ENCODE measurements at regions not wholly inside any gene's neighbourhood (a gene's known extent, or its start where the extent isn't known, plus 50 kb on each side); places are given as distances from the start of the nearest gene placed in this dataset.
"Not testable (repeated sequence)": the region's sequence is repeated elsewhere in the genome, so short reads cannot be mapped to it uniquely, and the experiment has no call there.

- no peak for DNase-seq
- ATAC-seq, result no peak
- Histone ChIP-seq H3K27me3 (no peaks in the 10 kb centered on the region), H3K36me3 (no peaks in the 10 kb centered on the region), H3K9me3 (no peaks in the 10 kb centered on the region), H3K4me1 (no peaks in the 10 kb centered on the region), H3K4me3 (no peak overlapping the region), H3K27ac (no peak overlapping the region)
- WGBS (ENCODE audit: insufficient coverage, low coverage, low lambda C conversion rate, missing lambda C conversion rate), result 29% methylated on average over 4 of the region's 4 CpGs
- intact Hi-C loops (cut with DNase I), result no loop called here
- TF ChIP-seq, protein P1, sequence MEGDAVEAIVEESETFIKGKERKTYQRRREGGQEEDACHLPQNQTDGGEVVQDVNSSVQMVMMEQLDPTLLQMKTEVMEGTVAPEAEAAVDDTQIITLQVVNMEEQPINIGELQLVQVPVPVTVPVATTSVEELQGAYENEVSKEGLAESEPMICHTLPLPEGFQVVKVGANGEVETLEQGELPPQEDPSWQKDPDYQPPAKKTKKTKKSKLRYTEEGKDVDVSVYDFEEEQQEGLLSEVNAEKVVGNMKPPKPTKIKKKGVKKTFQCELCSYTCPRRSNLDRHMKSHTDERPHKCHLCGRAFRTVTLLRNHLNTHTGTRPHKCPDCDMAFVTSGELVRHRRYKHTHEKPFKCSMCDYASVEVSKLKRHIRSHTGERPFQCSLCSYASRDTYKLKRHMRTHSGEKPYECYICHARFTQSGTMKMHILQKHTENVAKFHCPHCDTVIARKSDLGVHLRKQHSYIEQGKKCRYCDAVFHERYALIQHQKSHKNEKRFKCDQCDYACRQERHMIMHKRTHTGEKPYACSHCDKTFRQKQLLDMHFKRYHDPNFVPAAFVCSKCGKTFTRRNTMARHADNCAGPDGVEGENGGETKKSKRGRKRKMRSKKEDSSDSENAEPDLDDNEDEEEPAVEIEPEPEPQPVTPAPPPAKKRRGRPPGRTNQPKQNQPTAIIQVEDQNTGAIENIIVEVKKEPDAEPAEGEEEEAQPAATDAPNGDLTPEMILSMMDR (IDR thresholded peaks at IDR 0.05), result no peak
- no peak for TF ChIP-seq POLR2A (IDR thresholded peaks at IDR 0.05)
Observed at GRCh38 chr2:2452961-2453360, 121.9 kb upstream of the MYT1L start.

GRCh38 chr2:2451275-2451674 is 120.2 kb upstream of the MYT1L start:
- H3K36me3 ChIP-seq; ATAC-seq; intact Hi-C loops (cut with DNase I); H3K4me3 ChIP-seq; H3K9me3 ChIP-seq; H3K4me1 ChIP-seq; H3K27me3 ChIP-seq; H3K27ac ChIP-seq; DNase-seq: not testable (repeated sequence)
- 50% methylated on average over 2 of the region's 4 CpGs for WGBS (ENCODE audit: insufficient coverage, low coverage, low lambda C conversion rate, missing lambda C conversion rate)

DNA sequence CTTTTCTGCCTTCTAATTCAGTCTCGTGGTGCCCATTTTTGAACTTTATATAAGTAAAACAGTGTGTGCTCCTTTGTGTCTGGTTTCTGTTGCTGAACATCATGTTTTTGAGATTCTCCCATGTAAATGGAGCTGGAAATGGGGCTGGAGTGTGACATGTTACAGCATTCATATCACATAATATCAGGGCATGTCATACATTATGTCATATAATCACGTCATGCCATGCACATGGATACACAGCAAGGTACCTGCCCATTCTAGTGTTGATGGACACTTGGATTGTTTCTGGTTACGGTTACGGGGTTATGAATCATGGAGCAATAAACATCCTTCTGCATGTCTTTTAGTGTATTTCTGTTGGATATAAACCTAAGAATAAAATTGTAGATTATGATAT is 117.1 kb upstream of the MYT1L start:
- DNase-seq (no peak), ATAC-seq (no peak)
- WGBS (ENCODE audit: insufficient coverage, low coverage, low lambda C conversion rate, missing lambda C conversion rate), result 62% methylated on average over 4 of the region's 4 CpGs
- no peaks in the 10 kb centered on the region for H3K36me3 ChIP-seq
- intact Hi-C loops (cut with DNase I), result no loop called here
- H3K4me3 ChIP-seq, result no peak overlapping the region
- no peak overlapping the region for H3K27ac ChIP-seq
- H3K9me3 ChIP-seq, result no peaks in the 10 kb centered on the region
- H3K27me3 ChIP-seq, result no peaks in the 10 kb centered on the region
- no peak for TF ChIP-seq POLR2A (IDR thresholded peaks at IDR 0.05)
- TF ChIP-seq, protein P1 (IDR thresholded peaks at IDR 0.05), result no peak
- no peaks in the 10 kb centered on the region for H3K4me1 ChIP-seq

DNA sequence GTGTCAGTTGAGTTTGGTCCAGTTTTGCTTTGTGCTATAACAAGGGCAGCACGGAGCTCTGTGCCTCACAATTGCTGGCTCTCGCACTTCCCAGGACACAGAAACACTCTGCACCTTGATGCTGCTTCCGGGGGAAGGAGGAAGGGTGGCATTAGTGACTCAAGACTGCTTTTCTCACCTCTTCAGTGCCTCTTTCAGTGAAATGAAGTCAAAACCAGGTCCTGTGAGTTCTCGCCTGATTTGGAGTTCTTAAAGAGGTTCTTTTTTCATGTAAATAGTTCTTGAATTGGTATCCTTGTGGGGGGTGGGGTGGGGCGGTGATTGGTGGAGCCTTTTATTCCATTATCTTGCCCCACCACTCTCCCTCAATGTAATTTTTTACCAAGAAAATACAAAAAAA is 91.5 kb upstream of the MYT1L start:
- Histone ChIP-seq H3K36me3 (no peaks in the 10 kb centered on the region), H3K27me3 (no peaks in the 10 kb centered on the region), H3K27ac (no peak overlapping the region), H3K4me1 (no peaks in the 10 kb centered on the region), H3K4me3 (no peak overlapping the region), H3K9me3 (no peaks in the 10 kb centered on the region)
- intact Hi-C loops (cut with DNase I), result no loop called here
- no peak for DNase-seq
- ATAC-seq, result no peak
- no peak for TF ChIP-seq POLR2A (IDR thresholded peaks at IDR 0.05)
- TF ChIP-seq, protein P1 (IDR thresholded peaks at IDR 0.05), result no peak
- 30% methylated on average over 5 of the region's 5 CpGs for WGBS (ENCODE audit: insufficient coverage, low coverage, low lambda C conversion rate, missing lambda C conversion rate)

DNA sequence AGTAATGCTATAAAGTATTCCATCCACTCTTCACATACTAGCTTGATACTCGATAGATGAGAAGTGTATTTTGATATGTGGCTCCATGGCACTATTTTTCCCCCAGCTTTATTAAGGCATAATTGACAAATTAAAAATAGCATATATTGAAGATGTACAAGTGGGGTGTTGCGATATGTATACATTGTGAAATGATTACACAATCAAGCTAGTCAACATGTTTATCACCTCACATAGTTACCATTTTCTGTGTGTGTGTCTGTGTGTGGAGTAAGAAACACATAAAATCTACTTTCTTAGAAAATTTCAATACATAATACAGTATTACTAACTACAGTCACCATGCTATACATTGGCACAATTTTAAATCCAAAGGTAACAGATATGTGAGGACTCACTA is 82.5 kb upstream of the MYT1L start:
- no peaks in the 10 kb centered on the region for H3K9me3 ChIP-seq
- intact Hi-C loops (cut with DNase I), result no loop called here
- H3K4me1 ChIP-seq, result no peaks in the 10 kb centered on the region
- H3K36me3 ChIP-seq, result no peaks in the 10 kb centered on the region
- H3K27ac ChIP-seq, result no peak overlapping the region
- ATAC-seq, result no peak
- no peak overlapping the region for H3K4me3 ChIP-seq
- 63% methylated on average over 2 of the region's 2 CpGs for WGBS (ENCODE audit: insufficient coverage, low coverage, low lambda C conversion rate, missing lambda C conversion rate)
- TF ChIP-seq, protein P1 (IDR thresholded peaks at IDR 0.05), result no peak
- TF ChIP-seq POLR2A (IDR thresholded peaks at IDR 0.05), result no peak
- no peaks in the 10 kb centered on the region for H3K27me3 ChIP-seq
- no peak for DNase-seq

All from right lobe of liver (tissue), 6 donors.